NCI-H2107 treated with DMSO at 0.1 percent for 48 hours (cell line): ENCODE measurements at regions not wholly inside any gene's neighbourhood (a gene's known extent, or its start where the extent isn't known, plus 50 kb on each side); places are given as distances from the start of the nearest gene placed in this dataset.
A peak's percentile ranks its signal among the peaks of the same experiment; 100 is the strongest.
"Not testable (repeated sequence)": the region's sequence is repeated elsewhere in the genome, so short reads cannot be mapped to it uniquely, and the experiment has no call there.

Experiments used
- DNase-seq: peaks from one replicate; lab custom pipeline; 2025; ENCODE audit not compliant: unreplicated experiment; lab: John Stamatoyannopoulos, UW

DNA sequence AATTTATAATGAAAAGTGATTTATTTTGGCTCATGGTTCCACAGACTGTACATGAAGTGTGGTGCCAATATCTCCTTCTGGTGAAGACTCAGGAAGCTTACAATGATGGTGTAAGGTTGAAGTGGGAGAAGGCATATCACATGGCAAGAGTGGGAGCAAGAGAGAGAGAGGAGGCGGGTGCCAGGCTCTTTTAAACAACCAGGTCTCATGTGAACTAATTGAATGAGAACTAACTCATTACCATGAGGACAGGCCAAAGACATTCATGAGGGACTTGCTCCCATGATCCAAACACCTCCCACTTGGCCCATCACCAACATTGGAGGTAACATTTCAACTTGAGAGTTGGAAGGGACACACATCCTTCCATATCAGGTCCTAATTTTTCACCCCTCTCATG, 155.2 kb downstream of the SLC38A4 start:
- DNase-seq = no peak

DNA sequence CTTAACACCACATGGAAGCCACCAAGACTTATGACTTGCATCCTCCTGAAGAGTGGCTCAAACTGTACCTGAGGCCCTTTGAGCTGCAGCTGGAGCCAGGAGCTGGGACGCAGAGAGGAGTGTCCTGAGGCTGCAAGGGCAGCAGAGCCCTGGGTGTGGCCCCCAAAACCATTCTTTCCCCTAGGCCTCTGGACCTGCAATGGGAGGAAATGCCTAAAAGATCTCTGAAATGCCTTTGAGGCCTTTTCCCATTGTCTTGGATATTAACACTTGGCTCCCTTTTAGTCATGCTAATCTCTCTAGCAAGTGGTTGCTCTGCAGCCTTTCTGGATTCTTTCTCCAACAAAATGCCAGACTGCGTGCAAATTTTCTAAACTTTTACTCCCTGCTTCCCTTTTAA, 156.1 kb downstream of the SLC38A4 start:
- DNase-seq = no peak

DNA sequence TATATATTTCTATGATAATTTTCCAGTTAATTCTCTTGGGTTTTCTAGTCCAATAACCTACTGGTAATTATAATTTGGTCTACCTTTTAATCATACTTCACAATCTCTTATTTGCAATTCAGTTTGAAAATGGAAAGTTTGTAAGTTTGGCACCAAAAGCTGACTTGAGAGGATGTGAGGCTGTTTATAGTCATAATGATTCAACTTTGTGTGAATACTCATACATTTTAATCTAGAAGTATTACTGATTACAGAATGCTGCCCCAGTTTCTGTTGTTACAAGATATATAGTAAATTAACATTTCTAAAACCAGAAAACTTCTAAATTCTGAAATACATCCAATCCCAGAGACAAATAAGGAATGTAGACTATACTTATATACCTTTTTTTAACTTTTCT, 158.2 kb downstream of the SLC38A4 start:
- no peak for DNase-seq

DNA sequence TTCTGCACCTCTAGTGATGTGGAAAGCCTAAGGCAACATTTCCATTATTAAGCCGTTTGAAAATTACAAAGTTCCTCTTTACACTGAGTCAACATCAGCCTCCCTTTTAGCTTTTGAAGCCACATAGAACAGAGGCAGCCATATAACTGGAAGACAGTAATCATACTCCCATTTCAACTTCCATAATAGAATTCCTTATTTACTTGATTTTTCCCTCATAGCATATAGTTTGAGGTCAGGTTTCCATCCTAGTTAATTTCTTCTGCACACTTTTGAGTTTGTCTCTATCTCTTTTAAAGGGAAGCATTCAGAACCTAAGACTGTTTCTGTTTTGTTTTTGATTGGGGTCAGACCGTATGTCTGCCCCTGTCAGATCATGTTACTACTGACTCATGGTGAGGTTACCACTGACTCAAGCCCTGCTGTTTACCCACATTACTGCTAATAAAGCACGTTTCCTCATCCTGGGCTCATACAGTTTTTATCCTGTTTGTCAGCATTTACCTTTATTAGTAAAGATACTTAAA, 161.0 kb downstream of the SLC38A4 start:
- DNase-seq = no peak

DNA sequence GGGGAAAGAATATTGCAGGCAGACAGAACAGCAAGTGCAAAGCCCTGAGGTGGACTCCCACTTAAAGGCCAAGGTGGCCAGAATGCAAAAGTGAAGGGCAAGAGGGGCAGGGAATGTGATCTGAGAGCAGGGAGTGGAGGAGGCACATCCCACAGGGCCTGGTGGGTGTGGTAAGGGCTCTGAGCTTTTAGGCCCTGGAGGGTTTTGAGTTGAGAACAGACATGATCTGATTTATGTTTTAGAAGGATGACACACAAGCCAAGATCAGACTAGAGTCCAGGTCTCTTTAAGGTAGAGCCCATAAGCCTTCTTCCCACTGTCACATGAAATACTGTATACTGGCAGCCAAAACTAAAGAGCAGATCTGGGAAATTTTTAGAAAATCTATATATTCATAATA, 162.5 kb downstream of the SLC38A4 start:
- no peak for DNase-seq

DNA sequence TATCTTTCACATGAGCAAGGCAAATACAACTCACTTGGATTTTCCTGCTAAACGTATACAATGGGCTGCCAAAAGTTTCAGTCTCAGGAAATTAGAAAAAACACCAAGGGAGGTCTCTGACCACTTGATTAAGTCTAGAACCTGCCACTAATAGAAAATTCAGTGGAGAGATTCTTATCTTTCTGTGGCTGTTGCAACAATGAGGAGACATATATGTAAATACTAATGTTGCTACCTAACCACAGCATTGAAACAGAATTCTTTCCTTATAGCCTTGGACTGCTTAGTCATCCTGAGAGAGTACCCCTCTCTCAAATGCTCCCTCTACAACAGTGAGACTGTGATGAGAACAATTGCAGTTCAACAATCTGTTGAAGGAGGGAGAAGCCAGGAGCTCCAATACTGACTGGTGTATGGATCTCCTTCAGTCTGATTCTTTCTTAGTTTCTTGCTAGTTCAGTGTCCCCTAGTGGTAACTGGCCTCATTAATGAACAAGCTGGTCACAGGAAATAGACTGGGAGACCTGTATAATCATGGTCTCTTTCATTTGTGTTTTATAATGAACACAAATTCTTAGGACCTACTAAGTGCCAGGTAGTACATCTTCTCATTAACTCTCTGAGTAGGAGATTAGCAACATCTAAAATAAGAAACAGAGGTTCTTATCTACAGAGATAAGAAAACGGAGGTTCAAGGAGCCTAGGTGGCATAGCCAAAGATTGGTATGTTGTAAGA, 164.5 kb downstream of the SLC38A4 start:
- DNase-seq = peak; percentile 42

DNA sequence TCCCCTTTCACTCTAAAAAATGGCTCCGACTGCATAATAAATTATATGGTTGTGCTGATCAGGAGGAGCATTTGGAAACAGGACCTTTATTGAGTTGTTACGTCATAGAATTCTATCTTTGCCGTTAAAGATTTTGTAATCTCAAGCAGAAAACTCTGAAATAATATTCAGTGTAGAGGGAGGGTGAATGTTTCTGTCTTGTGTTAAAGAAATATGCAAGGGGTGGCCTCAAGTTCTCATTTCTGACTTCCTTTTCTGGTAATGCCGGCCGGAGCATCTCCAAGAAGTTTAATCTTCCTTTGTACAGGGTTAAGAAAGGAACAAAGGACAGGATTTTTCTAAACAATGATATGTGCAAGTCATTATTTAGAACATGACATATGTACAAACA, 165.1 kb downstream of the SLC38A4 start:
- DNase-seq = no peak

DNA sequence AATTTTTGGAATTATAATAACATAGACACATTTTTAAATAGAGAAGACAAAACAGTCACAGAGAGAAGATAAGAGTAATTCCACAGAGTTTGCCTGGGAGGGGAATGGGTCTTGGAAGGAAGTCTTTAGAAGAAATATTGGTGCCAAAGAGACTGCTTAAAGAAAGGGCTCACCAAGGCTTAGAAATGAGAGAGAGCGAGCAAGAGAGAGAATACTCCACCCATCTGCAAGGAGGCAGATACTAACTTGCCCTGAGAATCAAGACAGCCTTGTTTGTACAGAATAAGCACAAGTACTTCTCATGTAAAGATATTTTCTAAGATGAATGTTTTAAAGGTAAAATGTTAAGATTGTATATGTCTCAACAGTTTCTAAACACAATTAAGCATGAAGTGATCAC, 165.5 kb downstream of the SLC38A4 start:
- no peak for DNase-seq

DNA sequence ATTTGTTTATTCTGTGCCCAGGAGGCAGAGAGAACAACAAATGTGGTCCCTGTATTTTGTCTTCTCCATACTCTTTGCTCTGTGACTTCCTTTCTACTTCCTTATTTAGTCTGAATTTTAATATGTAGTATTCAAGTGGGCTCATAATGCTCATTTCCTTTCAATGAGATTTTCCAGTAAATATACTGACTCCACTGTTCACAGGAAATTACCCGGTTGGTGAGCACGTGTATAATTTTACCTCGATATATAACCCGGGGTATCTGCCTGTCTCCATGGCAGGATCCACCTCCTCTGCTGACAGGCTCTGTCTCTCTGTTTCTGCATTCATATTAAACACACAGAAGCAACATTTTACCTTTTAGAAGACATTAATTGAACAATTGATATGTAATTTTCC, 166.0 kb downstream of the SLC38A4 start:
- no peak for DNase-seq

DNA sequence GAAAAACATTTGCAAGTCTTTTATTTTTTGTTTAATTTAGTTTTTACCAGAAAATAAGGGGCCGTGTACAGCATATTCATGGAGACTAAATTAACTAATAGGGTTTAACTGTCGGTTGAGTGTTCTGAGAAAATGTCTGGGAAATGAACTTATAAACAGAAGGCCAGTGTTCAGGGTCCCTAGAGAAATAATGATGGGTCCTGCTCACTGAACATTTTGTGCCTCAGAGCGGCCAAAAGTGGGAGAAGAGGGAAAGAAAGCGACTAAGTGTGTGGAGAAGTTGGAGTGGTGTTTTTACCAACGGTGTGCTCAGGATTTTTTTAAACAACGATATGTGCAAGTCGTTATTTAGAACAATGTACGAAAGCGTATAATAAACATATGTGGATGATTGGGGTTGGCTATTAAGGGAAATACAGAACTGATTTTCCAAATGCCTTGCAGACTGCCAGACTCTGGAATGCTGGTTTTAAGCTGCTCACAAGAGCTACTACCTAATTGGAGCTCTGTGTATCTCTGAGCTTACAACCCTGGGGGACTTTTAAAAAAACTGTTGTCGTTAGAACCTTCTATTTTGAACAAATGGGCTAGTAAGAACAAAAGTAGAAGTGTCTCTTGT, 166.7 kb downstream of the SLC38A4 start:
- DNase-seq = no peak

DNA sequence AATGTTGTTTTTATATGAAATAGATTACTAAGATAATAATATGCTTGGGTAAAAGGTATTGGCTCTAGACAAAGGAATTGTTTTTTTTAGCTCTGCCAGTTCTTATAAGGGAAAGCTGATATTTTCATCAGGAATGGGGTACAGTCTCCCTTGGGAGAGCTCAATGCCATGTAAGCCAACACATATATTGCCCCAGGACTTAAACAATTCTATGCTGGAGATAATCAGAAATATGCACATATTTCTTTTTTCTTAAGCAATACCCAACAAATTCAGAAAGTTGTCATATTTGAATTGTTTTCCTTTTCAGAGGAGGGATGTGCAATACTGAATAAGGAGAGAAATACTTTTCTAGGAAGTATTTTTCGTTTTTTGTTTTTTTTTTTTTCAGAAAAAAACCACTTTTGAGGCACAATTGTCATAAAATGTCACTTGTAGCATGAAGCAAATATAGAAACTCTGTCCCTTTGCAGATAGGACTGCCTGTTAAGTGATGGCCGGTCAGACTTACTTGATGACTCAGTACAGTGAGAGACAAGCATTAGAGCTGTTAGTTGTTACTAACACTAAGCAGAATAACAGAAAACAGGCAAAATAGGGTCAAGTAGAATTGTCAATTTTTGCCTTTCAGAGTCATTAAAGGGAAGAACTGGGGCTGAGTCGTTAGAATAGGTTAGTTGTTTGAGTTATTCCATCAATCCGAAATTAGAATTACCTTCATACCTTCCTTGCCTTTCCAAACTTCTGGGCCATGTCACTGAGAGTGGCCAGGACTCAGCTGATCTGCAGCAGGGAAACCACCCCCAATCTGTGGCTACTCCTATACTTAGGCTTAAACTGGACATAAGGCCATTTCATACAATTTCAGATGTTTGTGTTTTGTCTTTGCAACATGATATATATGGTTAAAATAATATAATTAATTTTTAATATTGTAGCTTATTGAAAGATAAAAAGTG, 168.1 kb downstream of the SLC38A4 start:
- no peak for DNase-seq

DNA sequence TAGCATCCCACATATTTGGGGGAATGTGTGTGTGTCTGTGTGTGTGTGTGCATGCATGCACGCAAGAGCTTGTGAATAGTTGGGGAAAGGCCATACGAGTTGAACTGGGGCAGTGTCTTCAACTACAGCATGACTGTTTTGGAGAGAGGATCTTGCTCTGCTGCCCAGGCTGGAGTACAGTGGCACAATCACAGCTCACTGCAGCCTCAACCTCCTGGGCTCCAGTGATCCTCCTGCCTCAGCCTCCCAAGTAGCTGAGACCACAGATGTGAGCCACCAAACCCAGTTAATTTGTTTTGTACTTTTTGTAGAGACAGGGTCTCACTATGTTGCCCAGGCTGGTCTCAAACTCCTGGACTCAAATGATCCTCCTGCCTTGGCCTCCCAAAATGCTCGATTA, 169.8 kb downstream of the SLC38A4 start:
- DNase-seq = not testable (repeated sequence)

DNA sequence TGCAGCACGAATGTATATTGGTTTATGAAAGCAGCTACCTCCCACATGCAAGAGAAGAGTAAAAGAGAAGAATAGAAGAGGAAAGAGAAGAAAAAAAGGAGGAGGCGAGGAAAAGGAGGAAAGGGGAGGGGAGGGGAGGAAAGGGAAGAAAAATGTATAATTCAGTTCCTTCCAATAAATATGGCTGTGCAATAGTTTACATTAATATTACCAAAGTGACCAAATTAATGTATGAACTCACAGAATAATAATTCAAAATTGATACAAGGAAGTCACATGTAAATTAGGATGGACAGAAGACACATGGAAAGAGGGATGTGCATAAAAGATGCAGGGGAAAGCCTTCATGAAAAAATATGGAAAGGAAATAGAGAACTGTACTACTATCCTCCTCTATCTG, 172.5 kb downstream of the SLC38A4 start:
- DNase-seq = no peak

DNA sequence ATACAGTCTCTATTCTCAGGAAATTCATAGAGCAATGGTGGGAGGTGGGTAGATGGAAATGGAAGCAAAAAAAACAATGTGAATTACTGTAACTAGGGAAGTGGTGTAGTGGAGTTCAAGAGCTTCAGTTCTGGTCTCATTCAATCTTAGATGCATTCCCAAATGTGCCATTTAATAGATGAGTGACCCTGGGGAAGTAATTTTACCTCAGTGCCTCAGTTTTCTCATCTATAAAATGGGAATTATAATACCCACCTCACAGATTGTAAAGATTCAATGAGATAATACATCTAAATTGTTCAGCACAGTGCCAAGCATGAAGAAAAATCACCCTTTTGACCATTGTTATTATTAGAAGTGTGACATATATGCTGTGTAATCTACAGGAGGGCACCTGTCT, 173.1 kb downstream of the SLC38A4 start:
- DNase-seq = no peak

DNA sequence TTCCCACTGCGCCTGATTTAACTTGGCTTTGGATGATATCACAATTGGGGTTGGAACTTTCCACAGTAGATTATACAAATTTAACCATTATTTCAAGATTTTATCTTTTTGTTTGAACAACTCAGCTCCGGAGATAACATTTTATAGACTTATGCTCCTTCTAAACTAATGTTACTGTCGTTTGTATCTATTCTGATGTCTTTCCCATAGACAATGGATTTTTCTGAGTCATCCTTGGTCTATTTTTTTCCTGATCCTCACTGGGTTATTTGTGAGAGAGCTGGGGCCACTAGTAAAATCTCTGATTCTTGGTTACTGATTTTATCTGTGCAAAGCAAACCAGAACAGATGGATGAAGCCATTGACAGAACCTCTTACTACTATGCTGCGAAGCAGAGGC, 175.1 kb downstream of the SLC38A4 start:
- no peak for DNase-seq

DNA sequence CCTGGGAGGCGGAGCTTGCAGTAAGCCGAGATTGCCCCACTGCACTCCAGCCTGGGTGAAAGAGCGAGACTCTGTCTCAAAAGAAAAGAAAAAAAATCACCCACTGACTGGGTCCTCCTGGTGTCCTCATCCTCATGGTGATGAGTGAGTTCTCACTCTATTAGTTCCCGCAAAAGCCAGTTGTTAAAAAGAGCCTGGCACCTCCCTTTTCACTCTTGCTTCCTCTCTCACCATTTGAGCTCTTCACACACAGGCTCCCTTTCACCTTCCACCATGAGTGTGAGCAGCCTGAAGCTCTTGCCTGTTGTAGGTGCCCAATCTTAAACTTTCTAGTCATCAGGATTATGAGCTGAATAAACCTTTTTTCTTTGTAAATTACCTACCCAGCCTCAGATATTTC, 176.4 kb downstream of the SLC38A4 start:
- no peak for DNase-seq

DNA sequence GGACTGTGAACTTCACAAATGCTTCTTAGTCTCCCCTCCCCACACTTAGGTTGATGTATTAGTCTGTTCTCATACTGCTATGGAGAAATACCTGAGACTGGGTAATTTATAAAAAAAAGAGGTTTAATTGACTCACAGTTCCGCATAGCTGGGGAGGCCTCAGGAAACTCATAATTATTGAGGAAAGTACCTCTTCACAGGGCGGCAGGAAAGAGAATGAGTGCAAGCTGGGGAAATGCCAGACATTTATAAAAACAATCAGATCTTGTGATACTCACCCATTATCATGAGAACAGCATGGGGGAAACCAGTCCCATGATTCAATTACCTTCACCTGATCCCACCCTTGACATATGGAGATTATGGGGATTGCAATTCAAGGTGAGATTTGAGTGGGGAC, 178.8 kb downstream of the SLC38A4 start:
- DNase-seq = no peak

DNA sequence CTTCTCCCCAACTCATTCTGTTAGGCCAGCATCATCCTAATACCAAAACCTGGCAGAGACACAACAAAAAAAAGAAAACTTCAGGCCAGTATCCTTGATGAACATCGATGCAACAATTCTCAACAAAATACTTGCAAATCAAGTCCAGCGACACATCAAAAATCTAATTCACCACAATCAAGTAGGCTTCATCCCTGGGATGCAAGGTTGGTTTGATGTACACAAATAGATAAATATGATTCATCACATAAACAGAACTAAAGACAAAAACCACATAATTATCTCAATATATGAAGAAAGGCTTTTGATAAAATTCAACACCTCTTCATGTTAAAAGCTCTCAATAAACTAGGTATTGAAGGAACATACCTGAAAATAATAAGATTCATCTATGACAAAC, 184.1 kb downstream of the SLC38A4 start:
- DNase-seq = not testable (repeated sequence)

DNA sequence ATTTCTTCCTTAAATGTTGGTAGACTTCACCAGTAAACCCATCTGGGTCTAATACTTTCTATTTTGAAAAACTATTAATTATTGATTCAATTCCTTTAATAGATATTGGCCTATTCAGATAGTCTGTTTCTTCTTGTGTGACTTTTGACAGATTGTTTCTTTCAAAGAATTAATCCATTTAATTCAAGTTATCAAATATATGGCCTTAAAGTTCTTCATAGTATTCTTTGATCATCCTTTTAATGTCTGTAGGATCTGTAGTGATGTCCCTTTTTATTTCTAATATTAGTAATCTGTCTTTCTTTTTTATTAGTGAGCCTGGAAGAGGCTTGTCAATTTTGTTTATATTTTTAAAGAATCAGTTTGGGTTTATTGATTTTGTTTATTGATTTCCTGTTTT, 190.0 kb downstream of the SLC38A4 start:
- DNase-seq = no peak

DNA sequence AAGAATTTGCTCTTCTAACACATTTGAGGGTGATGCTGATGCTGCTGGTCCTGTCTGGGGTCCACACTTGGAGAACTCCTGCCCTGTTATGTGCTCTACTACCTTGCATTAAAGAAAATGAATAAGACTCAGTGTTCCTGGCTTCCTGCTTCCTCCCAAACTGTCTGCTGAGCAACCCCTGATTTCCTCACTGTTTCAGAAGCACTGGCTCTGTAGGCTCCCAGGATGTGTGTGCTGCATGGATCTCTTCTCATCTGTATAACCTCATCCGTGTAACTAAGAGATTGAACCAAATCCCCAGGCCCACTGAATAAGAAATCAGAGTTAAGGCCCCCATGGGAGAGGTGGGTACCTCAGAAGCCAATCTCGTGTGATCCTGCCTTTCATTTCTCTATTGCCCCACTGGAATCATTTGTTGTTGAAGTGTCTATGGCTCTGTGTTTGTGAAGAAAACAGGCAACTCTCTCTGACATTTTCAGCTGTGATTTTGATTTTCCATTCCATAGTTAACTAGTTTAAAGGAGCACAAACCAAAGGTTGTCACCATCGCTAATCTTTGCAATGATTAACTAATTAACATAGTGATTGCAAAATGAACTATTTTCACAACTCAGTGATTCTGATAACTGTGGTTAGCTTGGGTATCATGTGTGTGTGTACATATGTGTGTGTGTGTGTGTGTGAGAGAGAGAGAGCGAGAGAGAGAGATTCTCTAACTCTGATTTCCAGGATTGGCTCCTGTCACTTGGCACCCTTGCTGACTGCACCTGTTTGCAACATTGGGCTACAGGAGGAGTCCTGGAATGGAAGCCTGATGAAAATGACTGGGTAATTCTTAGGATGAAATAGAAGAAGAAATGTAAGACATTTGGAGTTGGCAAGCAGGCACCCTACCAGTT, 196.2 kb downstream of the SLC38A4 start:
- DNase-seq = no peak

DNA sequence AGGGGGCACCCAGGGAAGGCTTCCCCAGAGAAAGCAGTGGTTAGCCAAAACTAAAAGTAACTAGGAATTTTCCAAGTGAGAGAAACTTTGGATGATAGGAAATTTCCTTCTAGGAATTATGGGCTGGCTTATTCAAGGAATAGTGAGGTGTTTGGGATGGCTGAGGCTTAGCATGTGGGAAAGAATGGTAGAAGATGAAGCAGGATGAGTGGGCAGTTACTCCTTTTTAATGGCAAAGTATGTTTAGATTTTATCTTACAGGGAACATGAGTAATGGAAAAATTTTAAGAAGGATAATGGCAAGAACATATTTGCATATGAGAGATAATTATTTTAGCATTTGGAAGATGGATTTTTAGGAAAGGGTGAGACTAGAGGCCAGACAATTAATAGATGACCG, 197.6 kb downstream of the SLC38A4 start:
- DNase-seq = no peak
